NCI-H345 treated with DMSO at 0.1 percent for 48 hours (cell line): ENCODE measurements at regions not wholly inside any gene's neighbourhood (a gene's known extent, or its start where the extent isn't known, plus 50 kb on each side); places are given as distances from the start of the nearest gene placed in this dataset.

ENCODE experiments used
- DNase-seq: peaks from one replicate; lab custom pipeline; 2025; ENCODE audit not compliant: unreplicated experiment; lab: John Stamatoyannopoulos, UW

DNA sequence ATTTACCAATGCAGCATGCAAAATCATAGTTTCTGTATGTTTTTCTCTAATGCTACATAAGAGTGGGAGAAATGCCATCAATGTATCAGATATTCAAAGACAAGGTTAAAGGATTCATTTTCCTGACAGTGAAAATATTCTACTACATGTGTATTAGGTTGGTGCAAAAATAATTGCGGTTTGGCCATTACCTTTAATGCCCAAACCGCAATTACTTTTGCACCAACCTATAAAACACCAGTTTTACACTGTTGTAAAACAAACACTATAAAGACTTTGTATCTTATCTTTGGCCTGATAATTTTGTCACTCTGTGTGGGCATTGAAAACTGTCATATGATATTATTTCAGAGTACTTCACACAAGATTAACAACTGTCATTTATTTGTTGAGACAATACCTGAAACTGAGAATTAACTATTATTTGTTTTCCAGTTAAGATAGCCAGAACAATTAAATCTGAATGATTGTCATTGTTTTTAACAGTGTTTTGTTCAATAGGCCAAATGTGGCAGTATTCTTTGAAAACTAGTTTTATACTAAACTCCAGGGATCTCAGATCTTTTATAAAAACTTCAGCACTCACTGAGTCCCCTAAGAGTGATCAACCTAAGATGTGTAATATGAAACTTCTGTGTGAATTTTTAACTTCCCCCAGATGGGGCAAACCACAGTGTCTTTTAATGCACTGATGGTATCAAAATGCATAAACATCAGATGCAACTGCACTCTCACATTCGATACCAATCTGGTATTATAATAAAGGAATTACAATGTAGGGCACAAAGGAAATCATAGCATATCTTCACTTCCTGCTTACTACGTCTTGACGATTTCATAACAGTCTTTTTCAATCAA is 53.8 kb upstream of the FBN2 start:
- no peak for DNase-seq

DNA sequence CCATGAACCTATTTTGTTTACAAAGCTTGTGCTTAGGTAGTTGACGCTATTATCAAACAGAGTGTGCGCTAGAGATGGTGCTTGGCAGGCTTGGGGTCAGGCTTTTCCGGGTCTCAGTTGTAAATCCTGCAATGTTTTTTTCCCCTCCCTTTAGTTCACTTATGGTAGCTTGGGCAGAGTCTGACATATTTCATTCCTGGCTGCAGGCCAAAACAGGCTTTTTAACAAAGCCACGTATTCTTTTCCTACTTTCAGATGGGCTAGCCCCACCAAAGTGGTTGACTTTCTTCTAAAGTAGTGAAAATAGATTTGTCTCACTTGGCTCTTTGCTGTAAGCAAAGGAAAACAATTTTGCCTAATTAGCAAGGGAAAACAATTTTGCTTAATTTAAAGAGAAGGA is 58.0 kb upstream of the FBN2 start:
- no peak for DNase-seq

DNA sequence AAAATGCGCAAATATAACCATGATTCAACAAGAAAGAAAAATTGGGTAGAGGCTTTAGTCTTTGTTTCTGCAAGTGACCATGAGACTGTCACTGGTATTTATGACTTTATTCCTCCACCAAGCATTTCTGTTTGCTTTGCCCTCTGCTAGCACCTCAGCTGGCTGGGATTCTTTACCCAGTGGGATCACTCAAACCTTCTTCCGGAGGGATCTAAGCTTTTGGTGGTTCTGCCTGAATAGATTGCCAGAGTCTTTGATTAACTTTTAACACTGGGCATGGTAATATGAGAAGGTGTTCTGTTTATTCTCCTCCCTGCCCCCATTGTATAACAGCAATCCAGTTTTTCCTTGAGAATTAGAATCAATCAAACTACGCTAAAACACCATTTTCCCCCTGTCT is 59.1 kb upstream of the FBN2 start:
- DNase-seq: no peak

DNA sequence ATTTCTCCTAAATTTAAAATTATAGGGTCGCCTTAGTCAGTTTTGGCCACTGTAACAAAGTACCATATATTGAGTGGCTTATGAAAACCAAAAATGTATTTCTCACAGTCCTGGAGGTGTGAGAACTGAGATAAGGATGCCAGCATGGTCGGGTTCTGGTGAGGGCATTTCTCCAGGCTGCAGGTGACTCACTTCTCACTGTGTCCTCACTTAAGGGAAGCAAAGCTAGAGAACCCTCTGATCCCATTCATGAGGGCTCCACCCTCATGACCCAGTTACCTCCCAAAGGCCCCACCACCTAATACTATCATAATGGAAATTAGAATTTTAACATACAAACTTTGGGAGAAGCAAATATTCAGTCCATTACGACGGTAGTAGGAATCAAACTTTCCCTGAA is 75.1 kb upstream of the FBN2 start:
- DNase-seq: no peak

DNA sequence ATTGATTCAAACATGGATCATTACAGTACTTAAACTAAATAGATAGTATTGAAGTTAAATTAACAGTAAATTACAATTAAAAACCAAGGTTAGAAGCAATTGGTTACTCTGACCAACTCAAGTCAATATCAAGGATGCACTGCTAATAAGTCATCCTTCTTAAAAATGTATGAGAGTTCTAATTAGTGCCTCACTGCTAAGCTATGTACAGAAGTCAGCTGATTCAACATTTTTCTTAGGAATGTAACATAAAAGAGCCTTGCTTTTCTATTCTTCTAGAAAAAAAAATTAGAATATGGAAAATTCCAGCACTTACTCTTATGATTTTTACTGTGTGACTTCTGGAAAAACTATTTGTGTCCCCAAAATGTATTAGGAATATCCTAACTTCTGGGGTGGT is 75.7 kb upstream of the FBN2 start:
- DNase-seq: no peak

DNA sequence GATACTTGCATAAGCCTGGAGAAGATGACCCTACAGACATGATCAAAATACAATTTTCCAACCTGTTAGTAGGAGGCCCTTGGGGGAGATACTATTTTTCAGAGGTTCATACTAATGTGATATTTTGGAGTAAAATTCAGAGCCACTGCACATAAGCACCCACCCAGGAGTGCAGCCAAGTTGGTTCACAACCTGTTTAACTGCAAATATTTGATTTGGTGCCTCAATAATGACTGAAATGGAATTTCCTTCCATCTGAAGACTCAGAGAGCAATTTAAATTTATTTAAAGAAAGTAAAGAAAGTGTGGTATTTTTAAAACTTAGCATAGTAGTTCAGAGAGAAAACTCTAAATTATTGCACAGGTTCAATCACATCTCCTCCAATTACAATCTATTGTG is 77.5 kb upstream of the FBN2 start:
- DNase-seq: no peak

DNA sequence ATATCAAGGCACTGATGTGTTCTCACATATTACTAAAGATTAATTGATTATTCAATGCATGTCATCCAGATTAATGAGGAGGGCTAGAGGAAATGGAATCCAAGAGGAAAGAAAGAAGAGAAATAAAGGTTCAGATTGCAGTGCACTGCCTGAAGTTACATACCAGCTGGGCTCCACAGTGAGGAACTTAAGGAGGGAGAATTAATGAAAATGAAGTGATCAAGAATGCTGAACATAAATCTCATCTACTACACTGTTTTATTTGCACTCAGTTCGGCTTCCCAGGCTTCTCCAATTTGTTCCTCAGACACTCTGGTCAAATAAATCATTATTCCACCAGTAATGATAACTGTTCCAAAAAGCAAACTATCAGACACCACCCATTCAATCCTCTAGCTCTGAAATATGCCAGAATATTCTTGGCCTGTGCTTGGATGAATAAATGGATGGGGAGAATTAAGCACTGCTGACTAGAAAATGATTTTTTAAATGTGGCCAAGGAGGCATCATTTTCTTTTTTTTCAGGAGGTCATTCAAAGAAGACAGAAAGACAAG is 88.6 kb upstream of the FBN2 start:
- no peak for DNase-seq

DNA sequence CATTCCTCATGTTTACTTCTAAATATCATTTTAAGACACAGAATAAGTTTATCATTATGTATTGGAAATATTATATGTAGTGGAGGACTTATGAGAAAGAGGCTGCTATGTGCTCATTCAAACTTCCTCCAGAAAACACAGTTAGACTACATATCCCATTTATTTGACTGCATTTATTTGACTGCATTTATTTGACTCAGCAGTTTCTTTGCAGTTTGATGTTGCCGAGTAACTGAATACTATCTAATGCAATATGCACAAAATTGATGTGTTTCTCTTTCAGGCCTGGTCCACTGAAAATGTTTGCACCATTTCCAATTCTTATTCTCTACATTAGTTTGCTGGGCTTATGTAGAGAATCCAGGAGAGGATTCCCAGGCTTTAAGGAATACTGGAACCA is 89.9 kb upstream of the FBN2 start:
- DNase-seq: no peak

DNA sequence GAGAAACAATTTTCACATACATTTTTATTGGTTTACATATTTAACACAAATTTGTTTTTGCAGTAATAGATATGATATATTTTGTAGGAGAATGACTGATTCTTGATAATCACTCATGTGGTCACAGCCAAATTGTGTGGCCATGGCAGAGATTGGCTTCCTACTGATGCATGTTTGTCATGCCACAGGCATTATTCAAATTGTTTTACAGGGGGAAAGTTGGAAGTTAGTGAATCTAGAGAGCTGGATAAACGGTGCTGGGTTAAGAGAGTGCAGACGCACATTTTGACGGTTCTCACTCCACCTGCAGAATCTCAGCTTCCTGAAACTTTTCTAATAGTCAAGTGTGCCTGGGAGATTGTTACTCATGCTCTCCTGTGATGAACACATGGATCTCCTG is 91.1 kb upstream of the FBN2 start:
- DNase-seq: no peak

DNA sequence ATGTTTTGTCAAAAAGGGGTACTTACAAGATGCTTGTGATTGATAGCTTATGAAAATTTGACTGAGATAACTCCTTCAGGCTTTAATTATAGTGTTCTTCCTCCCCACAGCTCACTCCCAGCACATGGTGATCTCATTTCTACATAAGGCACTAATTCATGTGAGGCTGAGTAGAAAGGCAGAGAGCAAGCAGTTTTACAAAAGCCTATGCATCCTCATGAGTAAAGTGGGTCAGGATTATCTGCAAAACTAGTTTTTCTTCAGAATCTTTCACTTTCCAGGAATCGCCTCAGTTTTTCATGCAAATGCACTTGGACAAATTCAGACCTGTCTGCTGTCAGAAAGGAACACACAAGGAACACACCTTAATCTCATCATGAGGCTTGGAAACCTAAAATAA is 92.1 kb upstream of the FBN2 start:
- DNase-seq: no peak

DNA sequence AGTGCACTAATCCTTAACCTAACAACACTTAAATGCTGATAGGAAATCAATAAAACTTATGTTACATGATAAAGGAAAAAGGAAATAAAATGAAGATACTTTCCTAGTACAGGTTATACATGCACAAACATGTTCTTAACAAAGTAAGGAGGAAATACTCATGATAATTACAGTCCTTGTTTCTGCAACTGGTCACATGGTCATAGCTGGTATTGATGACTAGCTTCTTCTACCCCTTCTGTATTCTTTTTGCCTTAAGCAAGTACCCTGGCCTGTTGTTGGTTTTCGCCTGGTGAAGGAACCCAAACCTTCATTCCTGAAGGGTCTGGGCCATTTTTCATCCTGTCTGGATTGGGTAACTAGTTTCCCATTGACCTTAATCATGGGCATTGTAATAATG is 93.7 kb upstream of the FBN2 start:
- DNase-seq: no peak

DNA sequence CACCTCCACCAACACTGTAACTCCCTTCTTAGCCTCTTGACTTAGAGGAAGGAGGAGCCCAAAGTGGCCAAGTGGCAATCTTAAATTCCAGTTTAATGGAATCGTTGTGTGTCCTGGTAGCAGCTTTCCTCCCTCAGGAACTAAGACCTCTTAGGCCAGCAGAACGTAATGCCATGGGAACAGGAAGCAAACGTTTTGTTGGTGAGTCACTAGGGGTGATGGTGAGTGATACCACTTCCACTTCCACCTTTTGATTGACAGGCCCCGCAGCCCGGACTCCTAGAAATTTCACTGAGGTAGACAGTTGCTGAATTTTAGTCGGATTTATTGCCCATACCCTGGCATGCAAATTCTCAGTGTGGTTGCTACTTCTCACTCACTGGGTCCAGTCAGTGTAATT is 94.2 kb upstream of the FBN2 start:
- no peak for DNase-seq

DNA sequence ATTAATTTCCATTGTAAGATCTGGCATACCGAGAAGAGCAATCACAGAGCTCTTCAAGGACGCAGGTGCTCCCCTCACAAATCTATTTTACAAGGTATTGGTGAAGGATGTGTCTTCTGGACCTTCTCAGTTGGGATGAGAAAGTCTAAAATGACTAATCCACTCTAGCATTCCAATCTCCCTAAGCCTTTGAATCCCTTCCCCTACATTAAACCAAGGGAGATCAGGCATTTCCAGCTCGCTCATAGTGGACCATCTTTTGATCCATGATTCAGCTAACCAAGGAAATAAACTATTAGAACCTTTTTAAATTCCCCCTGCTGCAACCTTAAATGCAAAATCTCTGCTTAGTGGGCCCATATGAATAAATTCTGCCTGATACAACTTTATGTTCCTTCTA is 95.9 kb upstream of the FBN2 start:
- no peak for DNase-seq

DNA sequence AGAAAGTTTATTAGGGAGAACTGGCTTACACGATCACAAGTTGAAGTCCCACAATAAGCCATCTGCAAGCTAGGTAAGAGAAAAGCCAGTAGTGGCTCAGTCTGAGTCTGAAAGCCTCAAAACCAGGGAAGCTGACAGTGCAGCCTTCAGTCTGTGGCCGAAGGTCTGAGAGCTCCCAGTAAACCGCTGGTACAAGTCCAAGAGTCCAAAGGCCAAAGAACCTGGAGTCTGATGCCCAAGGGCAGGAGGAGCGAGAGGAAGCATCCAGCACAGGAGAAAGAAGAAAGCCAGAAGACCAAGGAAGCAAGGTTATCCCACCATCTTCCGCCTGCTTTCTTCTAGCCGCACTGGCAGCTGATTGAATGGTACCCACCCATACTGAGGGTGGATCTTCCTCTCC is 97.3 kb upstream of the FBN2 start:
- no peak for DNase-seq

DNA sequence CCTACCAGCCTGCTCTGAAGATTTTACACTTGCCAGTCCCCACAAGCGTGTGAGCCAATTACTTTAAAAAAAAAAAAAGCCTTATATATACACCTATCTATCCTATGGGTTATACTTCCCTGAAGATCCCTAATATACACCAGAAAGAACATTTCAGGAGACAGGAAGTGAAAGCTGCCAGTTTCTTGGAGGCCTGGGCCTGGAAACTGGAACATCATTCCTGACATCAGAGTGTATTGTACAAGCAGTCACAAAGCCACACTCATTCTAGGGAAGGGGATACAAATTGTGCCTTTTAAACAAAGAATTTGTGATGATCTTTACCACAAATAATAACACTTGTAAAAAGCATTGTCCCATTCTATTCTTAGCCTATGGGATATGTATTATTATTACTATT is 98.3 kb upstream of the FBN2 start:
- no peak for DNase-seq

DNA sequence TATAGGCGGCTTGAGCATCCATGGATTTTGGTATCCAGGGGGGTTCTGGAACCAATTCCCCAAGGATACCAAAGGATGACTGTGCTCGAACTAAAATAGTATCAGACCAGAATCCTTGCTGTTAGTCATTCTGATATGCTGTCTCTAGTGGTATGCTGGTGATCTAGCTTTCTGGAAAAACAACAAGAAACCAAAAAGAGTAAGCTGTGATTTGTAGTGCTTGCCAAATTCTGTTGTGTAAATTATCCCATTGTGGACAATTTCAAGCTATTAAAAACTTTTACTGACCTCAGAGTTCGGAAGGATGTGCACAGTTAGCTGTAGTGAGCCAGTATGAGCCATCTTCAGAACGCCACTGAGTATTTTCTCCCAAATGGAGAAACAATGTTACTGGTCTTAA is 99.0 kb upstream of the FBN2 start:
- no peak for DNase-seq

DNA sequence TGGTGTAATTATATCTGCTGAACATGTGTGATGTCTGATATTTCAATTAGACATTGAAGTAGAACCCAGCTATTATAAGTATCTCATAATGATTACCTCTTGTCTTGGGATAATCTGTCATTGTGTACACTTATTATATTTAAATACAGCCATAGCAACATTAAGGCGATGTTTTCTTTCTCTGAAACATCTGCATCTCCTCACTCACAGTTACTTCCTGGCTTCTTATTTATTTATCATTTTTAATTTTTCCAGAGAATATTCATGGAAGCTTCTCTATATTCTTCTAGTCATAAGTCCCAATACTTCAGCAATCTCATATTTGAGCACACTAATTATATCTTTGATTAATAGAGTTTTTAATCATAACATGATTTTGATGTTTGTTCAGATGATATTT is 103.8 kb upstream of the FBN2 start:
- no peak for DNase-seq

DNA sequence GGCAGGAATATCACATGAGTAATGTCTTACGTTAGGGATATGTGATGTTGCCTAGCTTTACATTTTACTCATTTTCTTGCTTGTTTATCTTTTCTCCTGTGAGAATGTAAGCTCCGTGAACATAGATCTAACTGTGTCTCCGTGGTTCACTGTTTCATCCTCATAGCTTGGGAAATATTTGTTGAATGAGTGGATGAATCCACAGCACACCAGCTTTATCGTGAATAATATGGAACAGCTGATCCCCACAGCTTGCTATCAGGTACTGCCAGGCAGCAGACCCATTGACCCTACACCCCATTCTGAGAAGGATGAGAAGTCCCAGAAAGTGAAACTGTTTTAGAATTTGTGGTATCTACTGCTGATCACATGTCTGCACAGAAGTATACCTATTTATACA is 106.8 kb upstream of the FBN2 start:
- no peak for DNase-seq

DNA sequence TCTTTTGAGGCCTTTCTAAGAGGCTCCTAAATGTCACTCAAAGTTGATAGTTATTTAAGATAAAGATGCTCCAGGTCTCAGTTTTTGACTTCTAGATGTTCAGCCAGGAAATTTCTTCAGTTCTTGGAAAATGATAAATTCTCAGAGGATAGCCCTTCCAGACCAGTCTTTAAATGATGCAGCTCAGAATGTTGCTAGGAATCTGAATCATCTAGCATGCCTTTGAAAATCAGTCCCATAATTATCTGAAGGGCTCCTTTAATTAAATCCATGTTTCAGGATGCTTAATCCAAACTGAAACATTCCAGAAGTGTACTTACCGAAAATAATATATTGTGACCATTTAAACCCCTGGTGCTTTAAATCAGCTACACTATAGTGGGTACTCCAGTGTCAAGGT is 107.5 kb upstream of the FBN2 start:
- no peak for DNase-seq

DNA sequence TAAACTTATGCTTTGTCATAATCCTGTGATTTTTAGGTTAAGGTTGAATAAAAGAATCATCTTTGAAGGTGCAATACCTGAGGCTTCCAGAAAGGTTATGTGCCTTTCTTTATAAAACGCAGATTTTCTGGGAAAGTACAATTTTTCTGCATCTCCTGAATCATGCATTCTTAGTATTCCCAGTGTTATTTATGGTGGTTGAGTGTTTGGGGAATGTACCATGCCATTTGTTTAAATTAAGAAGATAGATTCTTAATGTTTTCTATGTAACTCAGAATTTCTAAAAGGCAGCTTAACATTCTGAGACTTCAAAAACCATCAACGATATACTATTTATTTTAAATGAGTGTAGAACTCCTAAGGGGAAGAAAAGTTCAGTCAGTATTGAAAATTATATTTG is 108.1 kb upstream of the FBN2 start:
- no peak for DNase-seq

DNA sequence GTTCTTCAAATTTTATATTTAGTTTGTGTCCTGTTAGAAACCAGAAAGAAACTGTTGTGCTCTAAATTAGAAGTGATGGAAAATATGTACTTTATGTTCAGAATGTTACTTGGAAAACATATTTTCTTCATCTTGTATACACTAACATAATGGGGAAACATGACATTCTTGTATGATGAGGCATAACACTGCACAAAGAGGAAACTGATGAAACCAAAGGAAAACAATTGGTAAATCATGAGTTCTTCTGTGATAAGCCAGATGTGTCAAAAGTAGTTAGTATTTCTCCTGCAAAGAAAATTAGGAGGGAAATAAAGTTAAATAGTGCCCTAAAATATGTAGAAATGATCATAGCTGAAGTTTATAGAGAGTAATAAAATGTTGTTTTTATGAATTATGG is 111.1 kb upstream of the FBN2 start:
- no peak for DNase-seq

DNA sequence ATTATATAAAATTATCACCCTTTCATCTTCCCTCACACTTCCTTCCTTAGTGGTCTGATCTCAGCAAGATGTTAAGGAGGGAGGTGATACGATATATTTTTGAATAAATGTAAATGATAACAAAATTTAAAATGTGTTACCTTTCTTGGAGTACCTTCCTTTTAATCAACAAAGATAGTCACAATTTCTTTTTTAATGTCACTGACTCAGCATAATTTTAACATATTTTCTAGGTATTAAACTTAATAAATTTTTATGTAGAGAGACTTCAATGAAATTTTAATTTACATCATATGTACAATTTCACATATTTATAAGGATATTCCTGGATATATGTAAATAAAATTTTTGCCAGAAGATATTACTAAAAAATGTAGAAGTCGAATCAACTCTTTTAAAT is 125.0 kb upstream of the FBN2 start:
- no peak for DNase-seq

DNA sequence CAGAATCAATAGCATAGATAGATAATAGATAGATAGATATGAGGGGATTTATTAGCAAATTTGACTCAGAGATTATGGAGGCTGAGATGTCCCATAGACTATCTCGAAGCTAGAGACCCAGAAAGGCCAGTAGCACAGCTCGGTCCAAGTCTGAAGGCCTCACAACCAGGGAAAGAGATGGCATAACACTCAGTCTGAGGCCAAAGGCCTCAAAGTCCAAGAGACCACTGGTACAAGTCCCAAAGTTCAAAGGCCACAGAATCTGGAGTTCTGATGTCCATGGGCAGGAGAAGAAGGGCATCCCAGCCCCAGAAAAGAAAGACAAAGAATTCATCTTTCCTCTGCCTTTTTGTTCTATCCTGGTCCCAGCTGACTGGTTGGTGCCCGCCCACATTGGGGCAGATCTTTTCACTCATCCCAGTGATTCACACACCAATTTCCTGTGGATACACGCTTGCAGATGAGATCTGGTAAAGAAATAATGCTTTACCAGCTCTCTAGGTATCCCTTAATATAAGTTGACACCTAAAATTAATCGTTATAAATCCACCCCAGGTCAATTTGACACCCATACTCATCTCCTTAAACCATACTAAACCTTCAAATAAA is 127.8 kb upstream of the FBN2 start:
- DNase-seq: no peak
